ENCODE measurements at regions not wholly inside any gene's neighbourhood (a gene's known extent, or its start where the extent isn't known, plus 50 kb on each side); places are given as distances from the start of the nearest gene placed in this dataset.

GRCh38 chr6:138004430-138005287 lies 102.6 kb downstream of the PERP start:
- Histone ChIP-seq H3K4me3 (no peak overlapping the region), H3K36me3 (no peaks in the 10 kb centered on the region), H3K27me3 (no peaks in the 10 kb centered on the region), H3K9me3 (no peaks in the 10 kb centered on the region), H3K27ac (no peak overlapping the region), H3K4me1 (peaks cover 0 to 6% (median 2%) of the 10 kb centered on the region in 4 donors)
- TF ChIP-seq EP300 (IDR thresholded peaks at IDR 0.05), result no peak
- TF ChIP-seq POLR2A (IDR thresholded peaks at IDR 0.05), result no peak
- no peak for TF ChIP-seq POLR2AphosphoS5 (IDR thresholded peaks at IDR 0.05)
- peak in 3 of 7 experiments; percentile 22 to 36 (median 22) for TF ChIP-seq CTCF (IDR thresholded peaks at IDR 0.05)
- intact Hi-C loops (cut with DNase I; ENCODE audit: low total_unique reads), result loop anchor here (5.0 kb wide), 1 partner anchor 108 kb away; no protein-coding TSS in a partner anchor
- WGBS, 5 donors, result 37 to 43% (median 41%) methylated on average over 7 of the region's 7 CpGs
- DNase-seq, result peak in 1 of 2 donors; percentile 73

GRCh38 chr6:138005846-138006245 lies 101.4 kb downstream of the PERP start:
- Histone ChIP-seq H3K4me3 (no peak overlapping the region), H3K9me3 (no peaks in the 10 kb centered on the region), H3K36me3 (no peaks in the 10 kb centered on the region), H3K27ac (no peak overlapping the region), H3K27me3 (no peaks in the 10 kb centered on the region), H3K4me1 (peaks cover 0 to 6% (median 2%) of the 10 kb centered on the region in 4 donors)
- TF ChIP-seq POLR2A (IDR thresholded peaks at IDR 0.05), result no peak
- no peak for TF ChIP-seq EP300 (IDR thresholded peaks at IDR 0.05)
- no peak for TF ChIP-seq CTCF (IDR thresholded peaks at IDR 0.05)
- no peak for TF ChIP-seq POLR2AphosphoS5 (IDR thresholded peaks at IDR 0.05)
- WGBS, 5 donors, result 40 to 51% (median 48%) methylated on average over 5 of the region's 5 CpGs
- intact Hi-C loops (cut with DNase I; ENCODE audit: low total_unique reads), result no loop called here
- DNase-seq, result peak in 1 of 2 donors; percentile 21

GRCh38 chr6:138007014-138007472 lies 100.2 kb downstream of the PERP start:
- no peak overlapping the region for H3K27ac ChIP-seq
- no peaks in the 10 kb centered on the region for H3K36me3 ChIP-seq
- TF ChIP-seq POLR2AphosphoS5 (IDR thresholded peaks at IDR 0.05), result no peak
- peak in 4 of 7 experiments; percentile 21 to 46 (median 36) for TF ChIP-seq CTCF (IDR thresholded peaks at IDR 0.05)
- no peak for TF ChIP-seq POLR2A (IDR thresholded peaks at IDR 0.05)
- no peak for TF ChIP-seq EP300 (IDR thresholded peaks at IDR 0.05)
- H3K27me3 ChIP-seq, result no peaks in the 10 kb centered on the region
- WGBS, 5 donors, result 9 to 22% (median 11%) methylated on average over 5 of the region's 5 CpGs
- H3K4me3 ChIP-seq, result no peak overlapping the region
- DNase-seq, result peak; percentile 35 to 40
- peaks cover 0 to 6% (median 2%) of the 10 kb centered on the region in 4 donors for H3K4me1 ChIP-seq
- intact Hi-C loops (cut with DNase I; ENCODE audit: low total_unique reads), result no loop called here
- no peaks in the 10 kb centered on the region for H3K9me3 ChIP-seq

- Histone ChIP-seq H3K27ac (no peak overlapping the region), H3K4me1 (peaks cover 0 to 6% (median 2%) of the 10 kb centered on the region in 4 donors), H3K27me3 (no peaks in the 10 kb centered on the region), H3K9me3 (no peaks in the 10 kb centered on the region), H3K4me3 (no peak overlapping the region), H3K36me3 (no peaks in the 10 kb centered on the region)
- DNase-seq, result no peak
- WGBS, 5 donors, result 65 to 75% (median 66%) methylated on average over 3 of the region's 3 CpGs
- TF ChIP-seq POLR2AphosphoS5 (IDR thresholded peaks at IDR 0.05) (no peak), POLR2A (IDR thresholded peaks at IDR 0.05) (no peak), EP300 (IDR thresholded peaks at IDR 0.05) (no peak), CTCF (IDR thresholded peaks at IDR 0.05) (no peak)
- intact Hi-C loops (cut with DNase I; ENCODE audit: low total_unique reads), result no loop called here
Observed at GRCh38 chr6:138008791-138009190, 98.4 kb downstream of the PERP start.

Measured in stomach (tissue), 8 donors.